SK-N-MC (cell line): ENCODE measurements at regions not wholly inside any gene's neighbourhood (a gene's known extent, or its start where the extent isn't known, plus 50 kb on each side); places are given as distances from the start of the nearest gene placed in this dataset.
"Not testable (repeated sequence)": the region's sequence is repeated elsewhere in the genome, so short reads cannot be mapped to it uniquely, and the experiment has no call there.

Experiments used
- DNase-seq: peaks from one replicate; pipeline ENCODE4 v3.0.0-alpha.2; 2011; ENCODE audit warnings: low read depth, low spot score
- H3K27ac ChIP-seq: fragments of 200-600 bp; sonication (generic); 2 replicates; pipeline ENCODE4 v1.5.1; 2016; ENCODE audit warnings: mixed run types
- H3K36me3 ChIP-seq: fragments of 200-600 bp; sonication (generic); 2 replicates; pipeline ENCODE4 v1.6.1; 2017; ENCODE audit warnings: antibody characterized with exemption, low read length, mixed read lengths; ENCODE audit not compliant: insufficient read depth
- H3K4me3 ChIP-seq: fragments of 200-600 bp; sonication (generic); 2 replicates; pipeline ENCODE4 v1.5.1; 2016
- H3K9ac ChIP-seq: fragments of 200-600 bp; sonication (generic); 2 replicates; pipeline ENCODE4 v1.8.0; 2017; ENCODE audit warnings: mixed run types, mixed read lengths; ENCODE audit not compliant: insufficient read length
- H3K9me3 ChIP-seq: fragments of 200-600 bp; sonication (generic); 2 replicates; pipeline ENCODE4 v1.6.1; 2017; ENCODE audit warnings: low read depth, mild to moderate bottlenecking, antibody characterized with exemption, low read length, moderate library complexity, mixed read lengths
- EZH2 ChIP-seq: fragments of 200-600 bp; sonication (generic); IDR thresholded peaks from one replicate; pipeline ENCODE4 v1.6.1; 2017; ENCODE audit warnings: antibody characterized with exemption
- FOXP2 ChIP-seq: optimal IDR thresholded peaks from 2 replicates; pipeline ENCODE3; 2011; ENCODE audit warnings: mild to moderate bottlenecking, moderate library complexity; ENCODE audit not compliant: insufficient read depth; ENCODE audit errors: extremely low read length, control extremely low read depth
- POLR2AphosphoS5 ChIP-seq: IDR thresholded peaks from 2 replicates; pipeline ENCODE4 v1.6.1; 2012; ENCODE audit warnings: mild to moderate bottlenecking, low read depth, low read length, borderline replicate concordance

DNA sequence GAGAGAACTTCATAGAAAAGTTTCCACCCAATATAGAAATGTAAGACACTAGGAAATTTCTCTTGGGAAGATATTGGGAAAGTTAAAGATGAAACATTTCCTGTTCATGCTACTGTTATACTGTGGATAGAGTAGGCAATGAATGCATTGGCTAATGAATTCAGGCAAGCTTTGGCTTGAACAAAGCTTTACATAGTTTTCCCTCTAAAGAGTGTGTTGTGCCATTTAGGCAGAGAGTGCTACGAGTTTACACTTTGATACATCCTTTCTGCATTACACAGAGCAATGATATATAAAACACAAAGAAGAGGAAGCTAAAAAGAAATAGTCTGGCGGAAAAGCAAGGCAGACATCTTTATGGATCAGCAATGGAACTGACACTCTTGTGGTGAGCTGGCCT lies 125.9 kb upstream of the SHH start:
- no peak for DNase-seq
- no peak for TF ChIP-seq POLR2AphosphoS5
- no peak for TF ChIP-seq FOXP2
- TF ChIP-seq EZH2, result no peak
- Histone ChIP-seq H3K9me3 (no peaks in the 10 kb centered on the region), H3K27ac (no peak overlapping the region), H3K4me3 (no peak overlapping the region), H3K36me3 (no peaks in the 10 kb centered on the region), H3K9ac (no peak overlapping the region)

DNA sequence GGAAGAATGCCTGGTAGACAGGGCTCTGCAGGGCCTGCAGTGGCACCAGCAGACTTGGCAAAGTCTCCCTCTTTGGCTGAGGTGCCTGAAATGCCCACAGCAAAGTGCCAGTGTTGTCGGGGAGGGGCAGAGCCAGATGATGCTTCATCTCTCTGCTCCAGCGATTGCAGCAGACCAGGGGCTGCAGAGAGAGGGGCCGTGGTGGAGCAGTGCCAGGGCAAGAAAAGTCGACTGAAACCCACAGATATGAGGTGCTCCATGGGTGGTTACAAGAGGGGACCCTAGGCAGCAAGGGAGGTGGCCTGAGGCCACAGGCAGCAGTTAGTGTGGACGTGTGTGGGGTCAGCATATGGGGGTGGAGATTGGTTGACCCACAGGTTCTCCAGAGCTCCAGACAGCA lies 123.5 kb upstream of the SHH start:
- Histone ChIP-seq H3K4me3 (no peak overlapping the region), H3K9me3 (no peaks in the 10 kb centered on the region), H3K27ac (no peak overlapping the region), H3K9ac (no peak overlapping the region), H3K36me3 (no peaks in the 10 kb centered on the region)
- DNase-seq, result no peak
- TF ChIP-seq POLR2AphosphoS5, result no peak
- TF ChIP-seq EZH2, result no peak
- TF ChIP-seq FOXP2, result no peak

DNA sequence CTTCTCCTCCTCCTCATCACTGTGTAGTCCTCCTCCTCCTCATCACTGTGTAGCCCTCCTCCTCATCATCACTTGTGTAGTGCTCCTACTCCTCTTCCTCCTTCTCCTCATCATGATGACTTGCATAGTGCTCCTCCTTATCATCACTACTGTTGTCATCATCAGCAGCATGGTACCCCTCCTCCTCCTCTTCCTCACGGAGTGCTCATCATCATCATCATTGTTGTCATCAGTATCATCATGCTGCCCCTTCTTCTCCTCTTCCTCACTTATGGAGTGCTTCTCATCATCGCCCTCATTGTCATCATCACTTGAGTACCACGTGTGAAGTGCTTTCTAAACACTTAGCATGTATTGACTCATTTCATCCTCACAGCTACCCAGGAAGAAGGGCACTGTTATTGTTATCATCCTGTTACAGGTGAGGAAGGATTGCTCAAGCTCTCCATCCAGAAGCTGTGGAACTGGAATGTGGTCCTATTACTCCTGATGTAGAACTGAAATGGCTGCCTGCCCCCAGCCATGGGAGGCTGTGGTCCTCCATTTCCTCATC lies 122.8 kb upstream of the SHH start:
- no peak for TF ChIP-seq POLR2AphosphoS5
- no peak for TF ChIP-seq FOXP2
- no peak for TF ChIP-seq EZH2
- Histone ChIP-seq H3K4me3 (no peak overlapping the region), H3K36me3 (no peaks in the 10 kb centered on the region), H3K27ac (no peak overlapping the region), H3K9ac (no peak overlapping the region), H3K9me3 (no peaks in the 10 kb centered on the region)
- no peak for DNase-seq

DNA sequence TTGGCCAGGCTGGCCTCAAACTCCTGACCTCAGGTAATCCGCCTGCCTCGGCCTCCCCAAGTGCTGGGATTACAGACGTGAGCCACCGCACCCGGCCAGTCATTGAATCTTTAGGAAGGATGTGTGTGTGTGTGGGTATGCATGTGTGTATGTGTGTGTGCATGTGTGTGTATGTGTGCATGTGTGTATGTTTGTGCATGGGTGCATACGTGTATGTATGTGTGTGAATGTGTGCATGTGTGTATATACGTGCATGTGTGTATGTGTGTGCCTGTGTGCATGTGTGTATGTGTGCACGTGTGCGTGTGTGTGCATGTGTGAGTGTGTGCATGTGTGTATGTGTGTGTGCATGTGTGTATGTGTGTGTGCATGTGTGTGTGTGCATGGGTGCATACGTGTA lies 120.1 kb upstream of the SHH start:
- H3K4me3 ChIP-seq, H3K27ac ChIP-seq, H3K9ac ChIP-seq, H3K9me3 ChIP-seq, H3K36me3 ChIP-seq, DNase-seq: not testable (repeated sequence)

DNA sequence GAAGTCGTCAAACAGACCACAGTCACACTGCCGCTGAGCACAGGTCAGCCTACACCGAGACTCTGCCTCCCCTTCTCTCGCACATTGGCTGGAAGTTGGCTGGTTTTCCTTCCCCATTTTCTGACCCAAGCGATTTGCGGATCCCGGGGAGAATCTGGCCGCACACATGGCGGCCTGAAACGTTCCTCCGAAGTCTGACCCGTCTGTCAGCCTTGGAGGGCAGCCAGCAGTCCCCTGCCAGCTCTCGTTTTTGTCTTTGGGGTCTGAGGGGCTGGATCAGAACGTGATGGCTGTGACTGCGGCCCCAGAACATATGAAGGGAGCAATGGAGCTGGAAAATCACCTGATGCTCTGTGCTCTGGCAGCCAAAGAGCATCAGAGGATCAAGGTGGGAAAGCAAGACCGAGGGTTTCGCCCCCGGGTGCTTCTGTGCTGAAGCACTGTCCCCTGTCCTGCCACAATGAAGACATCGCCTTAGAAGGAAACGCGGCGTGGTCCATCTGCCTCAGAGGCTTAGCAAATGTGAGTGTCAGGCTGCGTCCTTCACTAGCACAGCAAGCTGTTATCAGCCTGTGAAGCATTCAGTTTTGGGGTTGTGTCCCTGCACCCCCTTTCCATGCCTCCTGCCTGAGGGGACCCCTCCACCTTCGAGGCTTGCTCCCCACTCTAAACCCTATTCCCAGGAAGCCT lies 119.3 kb upstream of the SHH start:
- Histone ChIP-seq H3K27ac (no peak overlapping the region), H3K4me3 (no peak overlapping the region), H3K36me3 (no peaks in the 10 kb centered on the region), H3K9ac (no peak overlapping the region), H3K9me3 (no peaks in the 10 kb centered on the region)
- TF ChIP-seq FOXP2 (no peak), POLR2AphosphoS5 (no peak), EZH2 (no peak)
- DNase-seq, result no peak

DNA sequence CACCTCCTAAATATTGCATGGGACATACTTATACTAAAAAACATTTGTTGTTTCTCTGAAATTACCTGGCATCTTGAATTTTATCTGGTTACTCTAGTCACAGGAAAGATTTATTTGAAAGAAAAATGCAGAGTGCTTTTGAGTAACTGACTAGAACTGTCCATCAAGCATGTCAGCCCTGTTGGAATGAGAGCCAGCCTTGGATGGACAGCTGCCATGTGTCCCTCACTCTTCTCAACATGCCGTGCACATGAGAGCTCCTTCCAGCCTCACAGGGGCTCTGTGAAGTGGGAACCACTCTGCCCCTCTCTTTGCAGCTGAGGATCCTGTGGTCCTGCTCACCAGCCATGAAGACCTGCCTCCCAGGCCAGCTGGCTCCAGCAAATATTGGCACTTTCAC lies 118.3 kb upstream of the SHH start:
- H3K27ac ChIP-seq, result no peak overlapping the region
- H3K9me3 ChIP-seq, result no peaks in the 10 kb centered on the region
- TF ChIP-seq POLR2AphosphoS5 (no peak), FOXP2 (no peak), EZH2 (no peak)
- H3K9ac ChIP-seq, result no peak overlapping the region
- no peak for DNase-seq
- H3K36me3 ChIP-seq, result no peaks in the 10 kb centered on the region
- H3K4me3 ChIP-seq, result no peak overlapping the region

DNA sequence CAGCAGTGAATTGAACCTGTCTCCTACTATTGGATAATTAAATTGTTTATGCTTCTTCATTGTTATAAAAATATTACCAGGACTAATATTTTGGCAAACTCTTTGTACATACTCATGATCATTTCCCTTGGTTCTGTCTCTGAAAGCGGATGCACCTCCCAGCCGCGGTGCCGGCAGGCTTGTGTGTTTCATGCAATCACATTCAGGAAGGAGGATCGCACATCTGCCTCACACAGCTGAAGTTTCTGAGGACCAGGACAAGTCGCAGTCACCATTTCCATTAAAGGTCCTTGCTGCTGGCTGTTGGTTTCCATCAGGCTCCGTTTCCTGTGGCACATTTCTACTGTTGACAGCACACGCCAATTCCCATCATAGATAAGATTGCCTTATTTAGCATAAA lies 117.8 kb upstream of the SHH start:
- Histone ChIP-seq H3K4me3 (no peak overlapping the region), H3K9me3 (no peaks in the 10 kb centered on the region), H3K9ac (no peak overlapping the region), H3K27ac (no peak overlapping the region), H3K36me3 (no peaks in the 10 kb centered on the region)
- TF ChIP-seq EZH2 (no peak), FOXP2 (no peak), POLR2AphosphoS5 (no peak)
- DNase-seq, result no peak

DNA sequence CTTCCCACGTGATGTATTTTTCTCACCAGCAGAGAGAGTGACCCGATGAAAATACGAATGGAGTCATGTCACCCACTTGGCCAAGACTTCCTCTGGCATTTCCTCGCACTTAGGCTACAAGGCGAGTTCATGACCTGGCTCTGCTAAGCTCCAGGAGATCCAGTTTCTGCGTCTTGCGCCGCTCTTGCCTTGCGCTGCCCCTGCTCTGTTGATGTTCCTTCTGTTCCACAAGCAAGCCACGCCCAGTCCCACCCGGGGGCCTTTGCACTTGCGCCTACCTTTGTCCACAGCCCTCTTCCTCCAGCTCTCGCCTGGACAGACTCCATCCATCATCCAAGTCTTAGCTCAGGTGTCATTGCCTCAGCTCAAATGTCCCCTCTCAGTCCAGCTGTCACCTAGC lies 116.3 kb upstream of the SHH start:
- Histone ChIP-seq H3K36me3 (no peaks in the 10 kb centered on the region), H3K9ac (no peak overlapping the region), H3K4me3 (no peak overlapping the region), H3K27ac (no peak overlapping the region), H3K9me3 (no peaks in the 10 kb centered on the region)
- DNase-seq, result no peak
- TF ChIP-seq POLR2AphosphoS5, result no peak
- no peak for TF ChIP-seq FOXP2
- TF ChIP-seq EZH2, result no peak

DNA sequence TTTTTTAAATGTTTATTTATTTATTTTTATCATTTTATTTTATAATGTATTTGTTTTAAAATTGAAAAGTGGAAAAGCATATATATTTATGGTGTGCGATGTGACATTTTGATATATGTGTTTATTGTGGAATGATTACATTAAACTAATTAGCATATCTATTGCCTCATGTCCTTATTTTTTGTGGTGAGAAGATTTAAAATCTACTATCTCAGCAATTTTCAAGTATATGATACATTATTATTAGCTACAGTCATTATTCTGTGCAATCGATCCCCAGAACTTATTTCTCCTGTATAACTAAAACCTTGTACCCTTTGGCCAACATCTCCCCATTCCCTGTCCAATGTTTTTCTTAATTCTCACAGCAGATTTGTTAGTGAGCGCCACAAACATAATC lies 115.6 kb upstream of the SHH start:
- no peaks in the 10 kb centered on the region for H3K9me3 ChIP-seq
- H3K36me3 ChIP-seq, result no peaks in the 10 kb centered on the region
- TF ChIP-seq EZH2, result no peak
- no peak for TF ChIP-seq FOXP2
- no peak for TF ChIP-seq POLR2AphosphoS5
- no peak for DNase-seq
- H3K27ac ChIP-seq, result no peak overlapping the region
- no peak overlapping the region for H3K4me3 ChIP-seq
- no peak overlapping the region for H3K9ac ChIP-seq

DNA sequence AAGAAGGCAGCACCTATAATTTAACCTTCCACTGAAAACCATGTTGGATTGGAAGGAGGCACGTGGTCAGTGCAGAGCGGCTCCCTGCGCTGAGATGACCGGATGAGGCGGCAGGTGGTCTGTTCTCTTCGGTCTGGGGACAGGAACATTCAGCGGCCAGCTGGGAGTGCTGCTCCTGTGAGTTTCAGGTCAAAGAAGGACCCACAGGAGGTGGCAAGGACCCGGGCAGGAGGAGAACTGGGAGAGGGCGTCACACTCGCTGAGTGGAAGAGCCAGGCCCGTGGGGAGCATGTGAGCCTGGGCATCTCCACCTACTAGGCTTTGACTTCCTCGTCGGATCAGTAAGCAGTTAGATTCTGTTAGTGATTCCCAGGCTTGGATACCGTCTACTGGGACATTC lies 113.4 kb upstream of the SHH start:
- Histone ChIP-seq H3K27ac (no peak overlapping the region), H3K9ac (no peak overlapping the region), H3K9me3 (no peaks in the 10 kb centered on the region), H3K4me3 (no peak overlapping the region), H3K36me3 (no peaks in the 10 kb centered on the region)
- DNase-seq, result no peak
- TF ChIP-seq FOXP2, result no peak
- no peak for TF ChIP-seq EZH2
- TF ChIP-seq POLR2AphosphoS5, result no peak
